ENCODE measurements at regions not wholly inside any gene's neighbourhood (a gene's known extent, or its start where the extent isn't known, plus 50 kb on each side); places are given as distances from the start of the nearest gene placed in this dataset.

DNA sequence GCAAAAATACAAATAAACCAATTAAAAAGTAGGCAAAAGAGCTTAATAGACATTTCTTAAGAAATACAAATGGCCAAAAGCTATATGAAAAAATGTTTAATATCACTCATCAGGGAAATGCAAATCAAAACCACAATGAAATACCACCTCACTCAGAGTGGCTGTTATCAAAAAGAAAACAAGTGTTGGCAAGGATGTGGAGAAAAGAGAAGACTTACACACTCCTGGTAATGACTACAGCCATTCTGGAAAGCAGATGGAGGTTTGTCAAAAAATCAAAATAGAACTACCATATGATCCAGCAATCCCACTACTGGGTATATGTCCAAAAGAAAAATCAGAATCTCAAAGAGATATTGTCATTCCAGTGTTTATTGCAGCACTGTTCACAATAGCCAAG lies 223.5 kb upstream of the SLC10A2 start:
- H2BK20ac ChIP-seq (ENCODE audit: low read length) = no peak overlapping the region
- H4K5ac ChIP-seq (ENCODE audit: insufficient read length, low read depth, low read length) = no peak overlapping the region
- H2AFZ ChIP-seq (ENCODE audit: low read length) = no peak overlapping the region
- no peaks in the 10 kb centered on the region for H3K36me3 ChIP-seq (ENCODE audit: control insufficient read depth in 2 of 4, insufficient read depth in 4 of 4, low read length in 3 of 4)
- H3K27ac ChIP-seq (ENCODE audit: low read depth, low read length) = no peak overlapping the region
- no peak overlapping the region for H3K56ac ChIP-seq (replicated peaks; ENCODE audit: insufficient read length, low read depth, low read length)
- ChIA-PET CTCF (ENCODE audit: partially characterized antibody) (interaction anchor here (1.2 kb wide), 1 partner anchor 10 kb away, joined by 3 read pairs; no protein-coding TSS in a partner anchor), POLR2A (ENCODE audit: partially characterized antibody) (no interaction called here)
- H3K4me1 ChIP-seq (replicated peaks in 1 of 4; ENCODE audit: control insufficient read depth in 3 of 4, insufficient read depth in 4 of 4, low read length in 3 of 4) = peaks cover 0 to 4% (median 1%) of the 10 kb centered on the region in 4 experiments; a peak in 3 of 7 replicates
- no peak overlapping the region for H3K4me2 ChIP-seq (ENCODE audit: insufficient read depth in 1 of 2, low read depth in 2 of 2, low read length in 2 of 2)
- H3K18ac ChIP-seq (ENCODE audit: extremely low read depth, low read length) = no peak overlapping the region
- H2BK120ac ChIP-seq (replicated peaks; ENCODE audit: low read depth, low read length) = no peak overlapping the region
- TF ChIP-seq TAF7 (optimal IDR thresholded peaks at IDR 0.05; ENCODE audit: borderline replicate concordance, low read depth, low read length) (no peak), JUND (IDR thresholded peaks at IDR 0.05; ENCODE audit: low read length) (no peak), NANOG (IDR thresholded peaks at IDR 0.05; ENCODE audit: insufficient read depth, low read depth, low read length, poor library complexity, severe bottlenecking) (no peak), SIRT6 (IDR thresholded peaks at IDR 0.05; ENCODE audit: low read length) (no peak), RFX5 (IDR thresholded peaks at IDR 0.05; ENCODE audit: borderline replicate concordance, low read depth, low read length) (no peak), RBBP5 (IDR thresholded peaks at IDR 0.05; ENCODE audit: borderline replicate concordance, low read depth, low read length) (no peak), YY1 (IDR thresholded peaks at IDR 0.05; ENCODE audit: low read depth, low read length) (no peak), FOSL1 (IDR thresholded peaks at IDR 0.05; ENCODE audit: insufficient read depth, low read depth, low read length) (no peak)
- no peaks in the 10 kb centered on the region for H3K23me2 ChIP-seq (ENCODE audit: low read depth, low read length)
- no peak overlapping the region for H3K14ac ChIP-seq (ENCODE audit: insufficient read length)
- DNase-seq (ENCODE audit: low read depth in 1 of 2, low spot score in 2 of 2) (no peak), FAIRE-seq (no peak)
- no peak overlapping the region for H2BK12ac ChIP-seq (ENCODE audit: low read depth, low read length)
- no peak overlapping the region for H3K9ac ChIP-seq (replicated peaks in 1 of 4; ENCODE audit: extremely low read depth in 1 of 4, low read depth in 3 of 4, low read length in 3 of 4)
- H2BK15ac ChIP-seq (ENCODE audit: low read length) = no peak overlapping the region
- H4K8ac ChIP-seq (ENCODE audit: extremely low read depth, insufficient read depth, low read length) = no peak overlapping the region
- no peaks in the 10 kb centered on the region for H4K20me1 ChIP-seq (replicated peaks in 1 of 2; ENCODE audit: control insufficient read depth in 1 of 2, insufficient read depth in 2 of 2, low read length in 2 of 2)
- no peak overlapping the region for H3K23ac ChIP-seq (ENCODE audit: insufficient read length)
- no peak overlapping the region for H2BK5ac ChIP-seq (ENCODE audit: low read depth, low read length)
- H3K4me3 ChIP-seq (ENCODE audit: extremely low read depth in 1 of 4, insufficient read depth in 2 of 4, low read depth in 3 of 4, low read length in 4 of 4) = no peak overlapping the region
- no peak overlapping the region for H4K91ac ChIP-seq (replicated peaks; ENCODE audit: insufficient read length, low read length)
- no peak overlapping the region for H3K4ac ChIP-seq (replicated peaks; ENCODE audit: insufficient read length, low read depth, low read length)
- no peaks in the 10 kb centered on the region for H3K79me1 ChIP-seq (ENCODE audit: low read depth, low read length)
- no peaks in the 10 kb centered on the region for H3K79me2 ChIP-seq (ENCODE audit: control insufficient read depth in 1 of 2, insufficient read depth in 2 of 2, low read length in 2 of 2)
- H3K9me3 ChIP-seq (ENCODE audit: insufficient read depth in 2 of 2, low read depth in 1 of 2, low read length in 1 of 2) = no peaks in the 10 kb centered on the region
- H2AK5ac ChIP-seq (ENCODE audit: low read depth, low read length) = no peak overlapping the region
- no peaks in the 10 kb centered on the region for H3K27me3 ChIP-seq (replicated peaks in 1 of 4; ENCODE audit: control insufficient read depth in 3 of 4, extremely low read depth in 1 of 4, insufficient read depth in 3 of 4, low read length in 3 of 4)
